Caco-2 (cell line): ENCODE measurements at regions not wholly inside any gene's neighbourhood (a gene's known extent, or its start where the extent isn't known, plus 50 kb on each side); places are given as distances from the start of the nearest gene placed in this dataset.

Experiments used
- BruUV-seq: library from RNA; stranded (reverse); fragments of 400-500 nt; replicated peaks from 2 replicates; lab custom pipeline; 2021; lab: Mats Ljungman, UMichigan
- CTCF ChIA-PET: fragments of 300-600 bp; sonication (Branson Sonifier 250); formaldehyde crosslinking; loops from one replicate; lab custom pipeline; 2022; ENCODE audit warnings: antibody characterized with exemption; lab: Charles Lee
- POLR2A ChIA-PET: fragments of 300-600 bp; sonication (Branson Sonifier 250); formaldehyde crosslinking; loops from one replicate; lab custom pipeline; 2022; ENCODE audit warnings: antibody characterized with exemption; lab: Charles Lee
- DNase-seq, 2 experiments: peaks; one replicate each; pipeline versions ENCODE4 v3.0.0 to v3.0.0-alpha.2; 2020 to 2022
- H3K27me3 ChIP-seq: replicated peaks from 2 replicates; pipeline ENCODE4 v1.6.0; 2011; ENCODE audit warnings: low read length; ENCODE audit not compliant: control insufficient read depth, insufficient read depth
- H3K36me3 ChIP-seq: 2 replicates; pipeline ENCODE4 v1.5.1; 2011; ENCODE audit warnings: low read length; ENCODE audit not compliant: control insufficient read depth, insufficient read depth
- H3K4me1 ChIP-seq: fragments of 250-450 bp; sonication (Bioruptor Pico); 2 replicates; pipeline ENCODE4 v1.5.1; 2020; ENCODE audit warnings: mild to moderate bottlenecking
- H3K4me3 ChIP-seq: 2 replicates; pipeline ENCODE4 v1.5.1; 2011; ENCODE audit warnings: low read depth, mild to moderate bottlenecking, control low read depth, low read length
- H3K9me3 ChIP-seq: fragments of 250-450 bp; sonication (Bioruptor Pico); 2 replicates; pipeline ENCODE4 v1.5.1; 2020; ENCODE audit warnings: mild to moderate bottlenecking, moderate library complexity
- H3K27ac Mint-ChIP-seq: one replicate; pipeline ENCODE4 v1.8.0; 2022; ENCODE audit warnings: mixed read lengths; ENCODE audit not compliant: unreplicated experiment
- H3K27me3 Mint-ChIP-seq: one replicate; pipeline ENCODE4 v1.8.0; 2022; ENCODE audit warnings: mixed read lengths; ENCODE audit not compliant: insufficient read depth, unreplicated experiment
- H3K36me3 Mint-ChIP-seq: one replicate; pipeline ENCODE4 v1.8.0; 2022; ENCODE audit warnings: mild to moderate bottlenecking, mixed read lengths; ENCODE audit not compliant: insufficient read depth, unreplicated experiment
- H3K4me1 Mint-ChIP-seq: one replicate; pipeline ENCODE4 v1.8.0; 2022; ENCODE audit warnings: low read depth, mixed read lengths; ENCODE audit not compliant: unreplicated experiment
- H3K4me3 Mint-ChIP-seq: one replicate; pipeline ENCODE4 v1.8.0; 2022; ENCODE audit warnings: mild to moderate bottlenecking, moderate library complexity, mixed read lengths; ENCODE audit not compliant: unreplicated experiment
- H3K9me3 Mint-ChIP-seq: one replicate; pipeline ENCODE4 v1.8.0; 2022; ENCODE audit warnings: mixed read lengths; ENCODE audit not compliant: unreplicated experiment
- CTCF ChIP-seq, 2 experiments: fragments of 200-600 bp in 1 of 2; IDR thresholded peaks; 1 replicate in 1 of 2; 2 replicates in 1 of 2; pipeline versions ENCODE4 v1.5.1 to v1.8.0; 2011 to 2022; ENCODE audit warnings: antibody characterized with exemption in 1 of 2, control low read depth in 1 of 2, inconsistent platforms in 1 of 2, low read depth in 1 of 2, low read length in 1 of 2, mild to moderate bottlenecking in 1 of 2, moderate library complexity in 1 of 2; ENCODE audit not compliant: insufficient read depth in 1 of 2, severe bottlenecking in 1 of 2, unreplicated experiment in 1 of 2
- intact Hi-C: fragments of 100-400 bp; cut with micrococcal nuclease; formaldehyde crosslinking; loops from one replicate; pipeline ENCODE4 v1.10.0; 2022; ENCODE audit not compliant: unreplicated experiment

- BruUV-seq: no TSS peak
- no peaks in the 10 kb centered on the region; the same call in none of the 2 replicates for H3K27me3 ChIP-seq
- H3K4me1 ChIP-seq: no peaks in the 10 kb centered on the region
- no peak overlapping the region for H3K4me3 ChIP-seq
- CTCF ChIA-PET: no interaction called here
- intact Hi-C loops: no loop called here
- Mint-ChIP-seq H3K4me1 (no peaks in the 10 kb centered on the region), H3K4me3 (no peak overlapping the region), H3K9me3 (no peaks in the 10 kb centered on the region), H3K27ac (no peak overlapping the region), H3K27me3 (peaks cover 25% of the 10 kb centered on the region), H3K36me3 (no peaks in the 10 kb centered on the region)
- TF ChIP-seq CTCF (IDR thresholded peaks at IDR 0.05; ENCODE audit: insufficient read depth in 1 of 2, low read depth in 1 of 2, low read length in 1 of 2, severe bottlenecking in 1 of 2, unreplicated experiment in 1 of 2): no peak
- no peaks in the 10 kb centered on the region for H3K36me3 ChIP-seq
- DNase-seq: no peak
- POLR2A ChIA-PET: interaction anchor here (0.6 kb wide), 1 partner anchor 197 kb away, joined by 4 read pairs; no protein-coding TSS in a partner anchor
- no peaks in the 10 kb centered on the region for H3K9me3 ChIP-seq
Observed at GRCh38 chr17:62871291-62871690, 63.2 kb upstream of the MARCHF10 start.

GRCh38 chr17:62870552-62870971, 62.4 kb upstream of the MARCHF10 start:
- H3K9me3 Mint-ChIP-seq: no peaks in the 10 kb centered on the region

GRCh38 chr17:62870030-62870541, 62.0 kb upstream of the MARCHF10 start:
- ChIA-PET CTCF (no interaction called here), POLR2A (no interaction called here)
- BruUV-seq: no TSS peak
- Mint-ChIP-seq H3K27me3 (peaks cover 23% of the 10 kb centered on the region), H3K36me3 (no peaks in the 10 kb centered on the region), H3K27ac (no peak overlapping the region), H3K4me1 (no peaks in the 10 kb centered on the region), H3K4me3 (no peak overlapping the region), H3K9me3 (no peaks in the 10 kb centered on the region)
- H3K4me1 ChIP-seq: no peaks in the 10 kb centered on the region
- intact Hi-C loops: no loop called here
- DNase-seq: peak; percentile 22 to 46
- no peaks in the 10 kb centered on the region for H3K9me3 ChIP-seq
- H3K27me3 ChIP-seq: no peaks in the 10 kb centered on the region; the same call in none of the 2 replicates
- H3K4me3 ChIP-seq: no peak overlapping the region
- TF ChIP-seq CTCF (IDR thresholded peaks at IDR 0.05; ENCODE audit: insufficient read depth in 1 of 2, low read depth in 1 of 2, low read length in 1 of 2, severe bottlenecking in 1 of 2, unreplicated experiment in 1 of 2): no peak
- no peaks in the 10 kb centered on the region for H3K36me3 ChIP-seq

More at GRCh38 chr17:62870552-62870971, 62.4 kb upstream of the MARCHF10 start:
- H3K27ac Mint-ChIP-seq: no peak overlapping the region
- no peaks in the 10 kb centered on the region; the same call in none of the 2 replicates for H3K27me3 ChIP-seq
- no peak for TF ChIP-seq CTCF (IDR thresholded peaks at IDR 0.05; ENCODE audit: insufficient read depth in 1 of 2, low read depth in 1 of 2, low read length in 1 of 2, severe bottlenecking in 1 of 2, unreplicated experiment in 1 of 2)
- intact Hi-C loops: no loop called here
- H3K27me3 Mint-ChIP-seq: peaks cover 23% of the 10 kb centered on the region
- H3K9me3 ChIP-seq: no peaks in the 10 kb centered on the region
- DNase-seq: no peak
- no peaks in the 10 kb centered on the region for H3K4me1 ChIP-seq
- H3K4me1 Mint-ChIP-seq: no peaks in the 10 kb centered on the region
- CTCF ChIA-PET: no interaction called here
- no peaks in the 10 kb centered on the region for H3K36me3 ChIP-seq
- no peak overlapping the region for H3K4me3 ChIP-seq
- BruUV-seq: no TSS peak
- no peaks in the 10 kb centered on the region for H3K36me3 Mint-ChIP-seq
- H3K4me3 Mint-ChIP-seq: no peak overlapping the region
- POLR2A ChIA-PET: no interaction called here
